WTC11 (cell line): ENCODE measurements at regions not wholly inside any gene's neighbourhood (a gene's known extent, or its start where the extent isn't known, plus 50 kb on each side); places are given as distances from the start of the nearest gene placed in this dataset.

Source experiments
- ATAC-seq: fragments of 200-7000 bp; cut with Tn5 transposase; 2 replicates; pipeline ENCODE4 v1.10.0; 2021; ENCODE audit warnings: mild to moderate bottlenecking, moderate library complexity
- CTCF ChIA-PET: fragments of 300-600 bp; sonication (Branson Sonifier 250); formaldehyde crosslinking; loops from one replicate; lab custom pipeline; 2021; ENCODE audit warnings: antibody characterized with exemption; lab: Charles Lee
- POLR2A ChIA-PET: fragments of 350-600 bp; sonication (Branson Sonifier 250); formaldehyde crosslinking; loops from one replicate; lab custom pipeline; 2021; ENCODE audit warnings: antibody characterized with exemption; lab: Charles Lee
- DNase-seq: peaks from one replicate; pipeline ENCODE4 v3.0.0; 2021; ENCODE audit warnings: low spot score
- H3K27ac Mint-ChIP-seq: 2 replicates; pipeline ENCODE4 v1.8.0; 2021; ENCODE audit warnings: mixed read lengths
- H3K27me3 Mint-ChIP-seq: 2 replicates; pipeline ENCODE4 v1.8.0; 2021; ENCODE audit warnings: low read depth, mild to moderate bottlenecking, moderate library complexity, mixed read lengths
- H3K36me3 Mint-ChIP-seq: 2 replicates; pipeline ENCODE4 v1.8.0; 2021; ENCODE audit warnings: mixed read lengths
- H3K4me1 Mint-ChIP-seq: 2 replicates; pipeline ENCODE4 v1.8.0; 2022; ENCODE audit warnings: mixed read lengths
- H3K4me3 Mint-ChIP-seq: 2 replicates; pipeline ENCODE4 v1.8.0; 2021; ENCODE audit warnings: mild to moderate bottlenecking, moderate library complexity, mixed read lengths
- H3K9me3 Mint-ChIP-seq: 2 replicates; pipeline ENCODE4 v1.8.0; 2021; ENCODE audit warnings: mixed read lengths
- CTCF ChIP-seq: fragments of 200-600 bp; IDR thresholded peaks from 2 replicates; pipeline ENCODE4 v1.8.0; 2022; ENCODE audit warnings: antibody characterized with exemption
- E2F5 ChIP-seq: sonication (generic); formaldehyde crosslinking; IDR thresholded peaks from 2 replicates; pipeline ENCODE4 v1.8.1; 2022; ENCODE audit warnings: mild to moderate bottlenecking, moderate library complexity, missing genetic modification reagents
- FOXK1 ChIP-seq: sonication (generic); formaldehyde crosslinking; IDR thresholded peaks from 2 replicates; pipeline ENCODE4 v1.8.0; 2022; ENCODE audit warnings: mild to moderate bottlenecking, moderate library complexity, missing genetic modification reagents
- FOXP4 ChIP-seq: sonication (generic); formaldehyde crosslinking; IDR thresholded peaks from 2 replicates; pipeline ENCODE4 v1.8.0; 2022; ENCODE audit warnings: mild to moderate bottlenecking, missing genetic modification reagents
- JAZF1 ChIP-seq: fragments of 250-450 bp; sonication (Bioruptor Pico); IDR thresholded peaks from 2 replicates; pipeline ENCODE4 v1.9.0; 2021; ENCODE audit warnings: moderate library complexity, mild to moderate bottlenecking, inconsistent platforms
- MAX ChIP-seq: sonication (generic); formaldehyde crosslinking; IDR thresholded peaks from 2 replicates; pipeline ENCODE4 v1.8.0; 2022; ENCODE audit warnings: mild to moderate bottlenecking, missing genetic modification reagents
- NFYB ChIP-seq: sonication (generic); formaldehyde crosslinking; conservative IDR thresholded peaks from 2 replicates; pipeline ENCODE4 v1.8.0; 2022; ENCODE audit warnings: low read depth, missing genetic modification reagents
- PRDM15 ChIP-seq: sonication (generic); formaldehyde crosslinking; IDR thresholded peaks from 2 replicates; pipeline ENCODE4 v1.8.0; 2022; ENCODE audit warnings: missing genetic modification reagents
- PREB ChIP-seq: sonication (generic); formaldehyde crosslinking; IDR thresholded peaks from 2 replicates; pipeline ENCODE4 v1.8.1; 2022; ENCODE audit warnings: mild to moderate bottlenecking, missing genetic modification reagents, moderate library complexity, borderline replicate concordance
- STAT6 ChIP-seq: sonication (generic); formaldehyde crosslinking; conservative IDR thresholded peaks from 2 replicates; pipeline ENCODE4 v1.8.1; 2023; ENCODE audit warnings: mild to moderate bottlenecking, low read depth, missing genetic modification reagents, moderate library complexity
- TP53 ChIP-seq: sonication (generic); formaldehyde crosslinking; IDR thresholded peaks from 2 replicates; pipeline ENCODE4 v1.8.1; 2023; ENCODE audit warnings: mild to moderate bottlenecking, missing genetic modification reagents
- USF2 ChIP-seq: sonication (generic); formaldehyde crosslinking; IDR thresholded peaks from 2 replicates; pipeline ENCODE4 v1.8.1; 2023; ENCODE audit warnings: mild to moderate bottlenecking, missing genetic modification reagents, moderate library complexity
- ZBTB21 ChIP-seq: sonication (generic); formaldehyde crosslinking; IDR thresholded peaks from 2 replicates; pipeline ENCODE4 v1.8.1; 2023; ENCODE audit warnings: mild to moderate bottlenecking, missing genetic modification reagents, borderline replicate concordance
- ZNF317 ChIP-seq: sonication (generic); formaldehyde crosslinking; IDR thresholded peaks from 2 replicates; pipeline ENCODE4 v1.8.1; 2023; ENCODE audit warnings: low read depth, mild to moderate bottlenecking, moderate library complexity, missing genetic modification reagents, borderline replicate concordance
- ZNF532 ChIP-seq: fragments of 250-450 bp; sonication (Bioruptor Pico); IDR thresholded peaks from 2 replicates; pipeline ENCODE4 v1.9.0; 2021; ENCODE audit warnings: mild to moderate bottlenecking, borderline replicate concordance

GRCh38 chr15:53288542-53288941 lies 470.9 kb downstream of the WDR72 start:
- Mint-ChIP-seq H3K27ac (no peak overlapping the region), H3K9me3 (no peaks in the 10 kb centered on the region), H3K4me3 (no peak overlapping the region), H3K36me3 (no peaks in the 10 kb centered on the region), H3K27me3 (no peaks in the 10 kb centered on the region), H3K4me1 (no peaks in the 10 kb centered on the region)
- DNase-seq, result no peak
- CTCF ChIA-PET, result no interaction called here
- POLR2A ChIA-PET, result no interaction called here
- ATAC-seq, result no peak
- TF ChIP-seq E2F5 (CRISPR knock-in tag), result no peak
- TF ChIP-seq ZNF317 (CRISPR knock-in tag), result no peak
- TF ChIP-seq PRDM15, result no peak
- TF ChIP-seq CTCF, result no peak
- TF ChIP-seq FOXP4 (CRISPR knock-in tag), result no peak
- TF ChIP-seq TP53 (CRISPR knock-in tag), result no peak
- TF ChIP-seq PREB, result no peak
- no peak for TF ChIP-seq ZBTB21 (CRISPR knock-in tag)
- no peak for TF ChIP-seq STAT6 (CRISPR knock-in tag)
- TF ChIP-seq NFYB (CRISPR knock-in tag), result no peak
- no peak for TF ChIP-seq FOXK1 (CRISPR knock-in tag)
- TF ChIP-seq JAZF1 (CRISPR knock-in tag), result no peak
- no peak for TF ChIP-seq MAX (CRISPR knock-in tag)
- no peak for TF ChIP-seq ZNF532 (CRISPR knock-in tag)
- no peak for TF ChIP-seq USF2 (CRISPR knock-in tag)
